GF-D8 (cell line): ENCODE measurements at regions not wholly inside any gene's neighbourhood (a gene's known extent, or its start where the extent isn't known, plus 50 kb on each side); places are given as distances from the start of the nearest gene placed in this dataset.
"Not testable (repeated sequence)": the region's sequence is repeated elsewhere in the genome, so short reads cannot be mapped to it uniquely, and the experiment has no call there.

ENCODE experiments used
- DNase-seq: peaks from one replicate; lab custom pipeline; 2025; lab: John Stamatoyannopoulos, UW

- no peak for DNase-seq
Observed at GRCh38 chr16:22721511-22722100, 92.4 kb upstream of the HS3ST2 start.

- DNase-seq = not testable (repeated sequence)
Observed at GRCh38 chr16:22722551-22723541, 91.1 kb upstream of the HS3ST2 start.

GRCh38 chr16:22726868-22727267, 87.1 kb upstream of the HS3ST2 start:
- DNase-seq = no peak

GRCh38 chr16:22727285-22728166, 86.4 kb upstream of the HS3ST2 start:
- DNase-seq = no peak

- DNase-seq = no peak
Observed at GRCh38 chr16:22728167-22728836, 85.7 kb upstream of the HS3ST2 start.

GRCh38 chr16:22732400-22732799, 81.6 kb upstream of the HS3ST2 start:
- DNase-seq = no peak

- DNase-seq = no peak
Observed at GRCh38 chr16:22732959-22733358, 81.0 kb upstream of the HS3ST2 start.

- no peak for DNase-seq
Observed at GRCh38 chr16:22734368-22734767, 79.6 kb upstream of the HS3ST2 start.

GRCh38 chr16:22736791-22737190, 77.2 kb upstream of the HS3ST2 start:
- DNase-seq = no peak

- no peak for DNase-seq
Observed at GRCh38 chr16:22739077-22739476, 74.9 kb upstream of the HS3ST2 start.

- DNase-seq = no peak
Observed at GRCh38 chr16:22743401-22743800, 70.6 kb upstream of the HS3ST2 start.

- no peak for DNase-seq
Observed at GRCh38 chr16:22751104-22751667, 62.8 kb upstream of the HS3ST2 start.

- DNase-seq = no peak
Observed at GRCh38 chr16:22751685-22752084, 62.3 kb upstream of the HS3ST2 start.

GRCh38 chr16:22753451-22753850, 60.5 kb upstream of the HS3ST2 start:
- no peak for DNase-seq

GRCh38 chr16:22754577-22754976, 59.4 kb upstream of the HS3ST2 start:
- DNase-seq = no peak

- no peak for DNase-seq
Observed at GRCh38 chr16:22757202-22757601, 56.8 kb upstream of the HS3ST2 start.

GRCh38 chr16:22762486-22762885, 51.5 kb upstream of the HS3ST2 start:
- no peak for DNase-seq

GRCh38 chr16:22763437-22764080, 50.4 kb upstream of the HS3ST2 start:
- DNase-seq = no peak
